Effector memory CD4-positive, alpha-beta T cell (primary cell): ENCODE measurements at regions not wholly inside any gene's neighbourhood (a gene's known extent, or its start where the extent isn't known, plus 50 kb on each side); places are given as distances from the start of the nearest gene placed in this dataset.
"Not testable (repeated sequence)": the region's sequence is repeated elsewhere in the genome, so short reads cannot be mapped to it uniquely, and the experiment has no call there.

Source experiments
- DNase-seq, 3 donors: peaks; one replicate each; pipeline ENCODE4 v3.0.0-alpha.2; 2020
- H3K27ac ChIP-seq: 2 replicates; pipeline ENCODE4 v1.7.0; 2013; ENCODE audit warnings: mild to moderate bottlenecking, low read length, moderate library complexity; ENCODE audit not compliant: insufficient read depth, poor library complexity, severe bottlenecking
- H3K27me3 ChIP-seq: replicated peaks from 2 replicates; pipeline ENCODE4 v1.7.0; 2013; ENCODE audit warnings: mild to moderate bottlenecking, low read length; ENCODE audit not compliant: insufficient read depth, control insufficient read depth, poor library complexity, severe bottlenecking
- H3K36me3 ChIP-seq: 2 replicates; pipeline ENCODE4 v1.7.0; 2013; ENCODE audit warnings: mild to moderate bottlenecking, low read length, moderate library complexity; ENCODE audit not compliant: control insufficient read depth, insufficient read depth
- H3K4me1 ChIP-seq: 2 replicates; pipeline ENCODE4 v1.7.0; 2013; ENCODE audit warnings: low read length, mild to moderate bottlenecking; ENCODE audit not compliant: control insufficient read depth, insufficient read depth, poor library complexity, severe bottlenecking
- H3K4me3 ChIP-seq: 2 replicates; pipeline ENCODE4 v1.7.0; 2013; ENCODE audit warnings: low read length, low read depth, mild to moderate bottlenecking; ENCODE audit not compliant: insufficient read depth, poor library complexity, severe bottlenecking
- H3K9me3 ChIP-seq: 2 replicates; pipeline ENCODE4 v1.7.0; 2013; ENCODE audit warnings: mild to moderate bottlenecking, low read length, moderate library complexity; ENCODE audit not compliant: control insufficient read depth

- no peaks in the 10 kb centered on the region for H3K4me1 ChIP-seq
- no peaks in the 10 kb centered on the region for H3K27me3 ChIP-seq
- H3K4me3 ChIP-seq = no peak overlapping the region
- H3K36me3 ChIP-seq = no peaks in the 10 kb centered on the region
- no peaks in the 10 kb centered on the region for H3K9me3 ChIP-seq
- no peak for DNase-seq
- no peak overlapping the region for H3K27ac ChIP-seq
These were observed 363.5 kb downstream of the IGSF11 start for GRCh38 chr3:118671192-118671591.

- DNase-seq = no peak
- Histone ChIP-seq H3K4me3 (no peak overlapping the region), H3K27me3 (no peaks in the 10 kb centered on the region), H3K36me3 (no peaks in the 10 kb centered on the region), H3K4me1 (no peaks in the 10 kb centered on the region), H3K9me3 (no peaks in the 10 kb centered on the region), H3K27ac (no peak overlapping the region)
These were observed 359.3 kb downstream of the IGSF11 start for GRCh38 chr3:118675305-118675704.

GRCh38 chr3:118678663-118679062 lies 356.0 kb downstream of the IGSF11 start:
- not testable (repeated sequence) for H3K4me3 ChIP-seq

DNA sequence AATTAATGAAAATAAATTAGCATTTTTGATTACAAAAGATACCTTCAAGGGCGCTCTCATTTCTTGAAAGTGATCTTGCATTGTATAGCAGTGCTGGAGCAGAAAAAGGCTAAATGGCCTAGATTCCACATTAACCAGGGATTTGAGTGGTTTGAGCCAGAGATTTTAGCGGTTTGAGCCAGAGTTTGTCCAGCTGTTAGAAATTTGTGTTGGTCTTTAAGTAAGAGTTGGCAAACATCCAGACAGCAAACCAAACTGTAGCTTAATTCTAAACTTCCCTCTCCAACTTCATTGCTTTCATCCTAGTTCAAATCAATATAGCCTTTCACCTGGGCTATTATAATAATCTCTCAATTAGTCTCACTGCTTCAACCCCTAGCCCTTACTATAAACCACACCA lies 351.7 kb downstream of the IGSF11 start:
- Histone ChIP-seq H3K4me1 (no peaks in the 10 kb centered on the region), H3K27ac (no peak overlapping the region), H3K36me3 (no peaks in the 10 kb centered on the region), H3K9me3 (no peaks in the 10 kb centered on the region), H3K27me3 (no peaks in the 10 kb centered on the region), H3K4me3 (no peak overlapping the region)
- DNase-seq = no peak

More at GRCh38 chr3:118678663-118679062, 356.0 kb downstream of the IGSF11 start:
- not testable (repeated sequence) for H3K4me1 ChIP-seq, H3K27ac ChIP-seq, H3K9me3 ChIP-seq, H3K36me3 ChIP-seq, DNase-seq, H3K27me3 ChIP-seq

- H3K9me3 ChIP-seq = no peaks in the 10 kb centered on the region
- no peaks in the 10 kb centered on the region for H3K4me1 ChIP-seq
- no peak for DNase-seq
- no peak overlapping the region for H3K27ac ChIP-seq
- no peaks in the 10 kb centered on the region for H3K27me3 ChIP-seq
- H3K36me3 ChIP-seq = no peaks in the 10 kb centered on the region
- H3K4me3 ChIP-seq = no peak overlapping the region
These were observed 351.0 kb downstream of the IGSF11 start for GRCh38 chr3:118683636-118684035.

- H3K27ac ChIP-seq = no peak overlapping the region
- H3K4me3 ChIP-seq = no peak overlapping the region
- no peaks in the 10 kb centered on the region for H3K36me3 ChIP-seq
- no peaks in the 10 kb centered on the region for H3K9me3 ChIP-seq
- no peaks in the 10 kb centered on the region for H3K27me3 ChIP-seq
- no peak for DNase-seq
- H3K4me1 ChIP-seq = no peaks in the 10 kb centered on the region
These were observed 346.2 kb downstream of the IGSF11 start for GRCh38 chr3:118688396-118688884.

GRCh38 chr3:118692416-118692815 lies 342.2 kb downstream of the IGSF11 start:
- no peak for DNase-seq
- no peak overlapping the region for H3K4me3 ChIP-seq
- H3K36me3 ChIP-seq = no peaks in the 10 kb centered on the region
- H3K4me1 ChIP-seq = no peaks in the 10 kb centered on the region
- no peaks in the 10 kb centered on the region for H3K27me3 ChIP-seq
- H3K27ac ChIP-seq = no peak overlapping the region
- H3K9me3 ChIP-seq = no peaks in the 10 kb centered on the region

DNA sequence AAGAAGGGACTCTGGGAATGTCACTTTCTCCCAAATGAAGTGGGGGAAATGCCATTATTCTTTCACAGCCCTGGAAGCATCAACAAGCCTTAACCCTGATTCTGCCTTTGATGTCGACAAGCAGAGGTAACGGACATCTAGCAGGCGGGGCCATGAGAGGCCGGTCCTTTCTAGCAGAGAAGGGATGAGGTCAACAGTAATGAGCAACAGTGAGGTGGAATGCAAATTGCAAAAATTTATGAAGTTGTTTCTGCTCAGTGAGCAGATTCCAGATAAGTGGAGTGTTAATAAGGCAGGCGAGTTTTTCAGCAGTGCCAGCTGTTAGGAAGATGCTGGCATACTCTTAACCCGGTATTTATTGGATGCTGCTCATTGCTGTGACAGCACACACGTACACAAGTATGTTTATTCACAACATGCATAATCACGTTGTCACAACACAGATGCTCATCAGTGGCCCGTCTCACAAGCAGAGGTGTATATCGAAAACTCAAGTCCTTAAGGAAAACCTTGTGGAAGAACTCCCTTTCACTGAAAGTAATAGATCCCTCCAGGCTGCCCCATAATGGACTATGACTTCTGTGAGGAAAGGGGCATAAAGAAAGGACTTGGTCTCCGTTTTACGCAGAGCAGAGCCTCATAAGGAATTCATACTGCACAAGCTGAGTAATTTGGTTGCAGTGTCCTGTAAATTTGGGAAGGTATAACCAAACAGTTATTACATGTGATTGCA lies 329.0 kb downstream of the IGSF11 start:
- Histone ChIP-seq H3K36me3 (no peaks in the 10 kb centered on the region), H3K4me3 (no peak overlapping the region), H3K27ac (no peak overlapping the region), H3K4me1 (no peaks in the 10 kb centered on the region), H3K9me3 (no peaks in the 10 kb centered on the region), H3K27me3 (no peaks in the 10 kb centered on the region)
- DNase-seq = no peak

- DNase-seq = no peak
- H3K4me1 ChIP-seq = no peaks in the 10 kb centered on the region
- no peak overlapping the region for H3K27ac ChIP-seq
- no peak overlapping the region for H3K4me3 ChIP-seq
- no peaks in the 10 kb centered on the region for H3K36me3 ChIP-seq
- no peaks in the 10 kb centered on the region for H3K27me3 ChIP-seq
- H3K9me3 ChIP-seq = no peaks in the 10 kb centered on the region
These were observed 326.7 kb downstream of the IGSF11 start for GRCh38 chr3:118707991-118708390.

GRCh38 chr3:118710532-118710931 lies 324.1 kb downstream of the IGSF11 start:
- H3K27ac ChIP-seq = no peak overlapping the region
- H3K9me3 ChIP-seq = no peaks in the 10 kb centered on the region
- no peak for DNase-seq
- H3K27me3 ChIP-seq = no peaks in the 10 kb centered on the region
- H3K4me1 ChIP-seq = no peaks in the 10 kb centered on the region
- no peak overlapping the region for H3K4me3 ChIP-seq
- no peaks in the 10 kb centered on the region for H3K36me3 ChIP-seq
